HUDEP-2 (cell line): ENCODE measurements at regions not wholly inside any gene's neighbourhood (a gene's known extent, or its start where the extent isn't known, plus 50 kb on each side); places are given as distances from the start of the nearest gene placed in this dataset.

Experiments
- DNase-seq, 76 experiments: peaks; one replicate each; lab custom pipeline; 2025; ENCODE audit not compliant: unreplicated experiment in 76 of 76; lab: John Stamatoyannopoulos, UW

DNA sequence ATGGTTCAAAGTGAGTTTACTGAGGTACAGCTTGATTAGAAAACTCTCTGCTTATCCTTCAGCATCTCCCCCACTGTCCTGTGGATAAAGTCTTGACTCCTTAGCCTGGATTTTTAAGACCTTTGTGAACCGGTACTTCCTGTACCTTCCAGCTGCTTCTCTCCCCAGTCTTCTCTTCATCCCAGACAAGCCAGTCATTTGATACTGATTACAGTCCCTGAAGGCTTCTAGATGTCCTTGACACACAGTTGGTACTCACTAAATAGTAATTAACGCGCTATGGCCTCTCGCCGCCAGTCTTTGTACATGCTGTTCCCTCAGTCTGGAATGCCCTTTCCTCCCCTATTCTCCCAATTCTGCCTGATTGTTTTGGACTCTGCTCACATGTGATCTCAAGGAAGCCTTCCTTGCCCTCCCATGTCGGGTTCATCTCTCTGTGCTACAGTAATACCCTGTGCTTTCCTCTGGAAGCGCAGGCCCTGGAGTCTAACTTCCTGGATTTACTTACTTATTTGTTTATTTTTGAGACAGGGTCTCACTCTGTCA, 50.6 kb upstream of the PTGR2 start:
- no peak for DNase-seq

- DNase-seq: no peak
Observed at GRCh38 chr14:73797543-73798265, 53.9 kb upstream of the PTGR2 start.

- no peak for DNase-seq
Observed at GRCh38 chr14:73796893-73797542, 54.6 kb upstream of the PTGR2 start.

DNA sequence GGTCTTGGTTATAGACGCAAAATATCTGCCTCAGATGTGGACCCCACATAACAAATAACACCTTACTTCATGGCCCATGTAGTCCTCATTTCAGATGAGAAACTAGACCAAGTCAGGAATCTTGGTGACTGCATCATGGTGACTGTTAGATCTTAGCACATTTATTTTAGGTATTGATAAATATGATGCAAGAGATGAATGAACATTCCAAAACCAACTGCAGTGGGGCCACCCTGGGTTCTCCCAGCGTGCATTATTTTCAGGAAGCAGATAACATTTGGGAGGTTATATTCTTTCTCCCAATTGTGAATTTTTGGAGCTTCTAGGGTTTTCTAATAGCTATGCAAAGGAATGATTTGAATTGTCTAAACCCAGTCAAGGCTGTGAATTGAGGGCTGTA, 55.2 kb upstream of the PTGR2 start:
- no peak for DNase-seq

DNA sequence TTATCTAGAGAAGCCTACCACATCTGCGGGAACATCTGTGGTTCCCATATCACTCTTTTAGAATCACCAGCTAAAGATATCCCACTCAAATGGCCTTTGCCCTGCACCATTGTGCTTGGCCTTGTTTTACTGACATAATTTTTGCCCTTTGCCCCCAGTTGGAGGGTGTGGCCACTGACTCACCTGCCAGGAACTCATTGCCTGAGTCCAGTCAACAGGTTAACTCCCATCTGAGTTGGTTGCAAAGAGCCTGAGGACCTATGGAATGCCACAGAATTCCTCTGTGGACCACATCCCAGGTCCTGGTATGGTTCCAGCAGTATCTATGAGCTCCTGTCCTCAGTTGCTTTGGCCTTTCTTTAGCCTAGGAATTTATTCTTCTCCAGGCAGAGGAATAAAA, 55.7 kb upstream of the PTGR2 start:
- no peak for DNase-seq

GRCh38 chr14:73795466-73795865, 56.2 kb upstream of the PTGR2 start:
- DNase-seq: no peak

DNA sequence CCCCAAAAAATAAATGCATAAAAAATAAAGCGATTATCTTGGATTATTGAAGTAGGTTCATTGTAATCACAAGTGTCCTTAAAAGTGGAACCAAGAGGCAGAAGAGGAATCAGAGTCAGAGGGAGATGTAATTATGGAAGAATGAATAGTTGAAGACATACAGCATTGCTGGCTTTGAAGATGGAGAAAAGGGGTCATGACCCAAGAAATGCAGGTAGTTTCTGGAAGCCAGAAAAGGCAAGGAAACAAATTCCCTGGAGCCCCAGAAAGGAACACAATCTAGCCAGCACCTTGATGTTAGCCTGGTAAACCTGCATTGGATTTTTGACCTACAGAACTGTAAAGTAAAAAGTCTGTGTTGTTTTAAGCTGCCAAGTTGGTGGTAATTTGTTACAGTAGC, 57.5 kb upstream of the PTGR2 start:
- DNase-seq: no peak

GRCh38 chr14:73792481-73792880, 59.1 kb upstream of the PTGR2 start:
- no peak for DNase-seq

- peak in 8 of 76 experiments; percentile 9 to 21 (median 12) for DNase-seq
Observed at GRCh38 chr14:73789989-73790581, 61.5 kb upstream of the PTGR2 start.

- DNase-seq: peak in 11 of 76 experiments; percentile 7 to 47 (median 22)
Observed at GRCh38 chr14:73788701-73789551, 62.7 kb upstream of the PTGR2 start.

GRCh38 chr14:73788317-73788598, 63.4 kb upstream of the PTGR2 start:
- no peak for DNase-seq

GRCh38 chr14:73787486-73788316, 63.9 kb upstream of the PTGR2 start:
- peak in 21 of 76 experiments; percentile 8 to 60 (median 29) for DNase-seq

DNA sequence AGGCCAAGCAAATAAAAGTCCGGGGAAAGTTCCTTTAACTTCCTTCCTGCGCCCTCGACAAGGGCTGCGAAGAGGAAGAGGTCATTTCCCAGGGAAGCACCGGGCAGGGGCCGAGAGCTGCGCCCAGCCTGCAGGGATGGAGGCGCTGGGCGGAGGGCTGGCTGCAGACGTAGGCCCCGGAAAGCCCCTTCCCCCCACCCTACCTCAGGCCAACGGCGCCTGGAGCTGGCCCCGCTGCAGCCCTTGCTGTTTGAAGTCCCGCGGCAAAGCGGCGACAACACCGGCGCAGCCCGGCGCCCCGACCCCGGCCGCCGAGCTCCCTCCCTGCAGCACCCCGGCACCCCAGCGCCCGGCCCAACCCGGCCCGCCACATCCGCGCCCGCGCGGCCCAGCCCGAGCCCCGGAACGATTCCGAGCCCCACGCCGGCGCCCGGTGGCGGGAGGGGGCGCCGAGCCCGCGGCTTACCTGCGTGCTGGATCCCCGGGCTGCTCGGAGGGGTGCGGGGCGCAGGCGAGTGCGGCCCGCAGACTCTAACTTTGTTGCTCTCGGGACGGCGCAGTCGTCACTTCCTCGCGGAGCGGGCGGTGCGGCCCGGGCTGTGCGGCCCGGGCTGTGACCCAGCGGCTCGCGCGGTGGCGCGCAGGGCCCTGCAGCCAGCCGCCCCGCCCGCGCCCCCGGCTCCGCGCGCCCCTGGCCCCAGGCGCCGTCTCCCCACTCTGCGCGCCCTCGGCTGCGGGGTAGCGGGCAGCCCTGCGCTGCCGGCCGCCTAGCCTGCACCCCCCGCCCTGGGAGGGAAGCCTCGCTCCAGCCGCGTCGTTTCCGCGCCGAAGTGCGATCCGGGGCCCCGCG, 64.8 kb upstream of the PTGR2 start:
- DNase-seq: peak in 25 of 76 experiments; percentile 13 to 54 (median 29)

GRCh38 chr14:73785834-73786635, 65.6 kb upstream of the PTGR2 start:
- DNase-seq: peak in 62 of 76 experiments; percentile 10 to 73 (median 52)

- no peak for DNase-seq
Observed at GRCh38 chr14:73785336-73785833, 66.2 kb upstream of the PTGR2 start.

DNA sequence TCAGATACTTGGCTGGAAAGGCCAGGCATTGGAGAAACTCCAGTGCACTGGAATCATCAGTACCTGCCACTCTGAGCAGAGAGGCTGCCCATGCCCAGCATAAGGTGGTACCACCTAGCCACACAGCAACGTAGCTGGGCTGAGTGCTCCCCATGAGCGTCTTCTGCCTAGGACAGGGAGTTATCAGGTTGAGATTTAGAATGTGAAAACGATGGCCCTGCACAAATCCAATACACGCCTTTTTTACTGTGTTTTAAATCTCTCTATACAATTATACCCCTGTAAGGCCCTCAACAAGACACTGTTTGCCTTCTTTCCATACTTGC, 66.7 kb upstream of the PTGR2 start:
- no peak for DNase-seq

DNA sequence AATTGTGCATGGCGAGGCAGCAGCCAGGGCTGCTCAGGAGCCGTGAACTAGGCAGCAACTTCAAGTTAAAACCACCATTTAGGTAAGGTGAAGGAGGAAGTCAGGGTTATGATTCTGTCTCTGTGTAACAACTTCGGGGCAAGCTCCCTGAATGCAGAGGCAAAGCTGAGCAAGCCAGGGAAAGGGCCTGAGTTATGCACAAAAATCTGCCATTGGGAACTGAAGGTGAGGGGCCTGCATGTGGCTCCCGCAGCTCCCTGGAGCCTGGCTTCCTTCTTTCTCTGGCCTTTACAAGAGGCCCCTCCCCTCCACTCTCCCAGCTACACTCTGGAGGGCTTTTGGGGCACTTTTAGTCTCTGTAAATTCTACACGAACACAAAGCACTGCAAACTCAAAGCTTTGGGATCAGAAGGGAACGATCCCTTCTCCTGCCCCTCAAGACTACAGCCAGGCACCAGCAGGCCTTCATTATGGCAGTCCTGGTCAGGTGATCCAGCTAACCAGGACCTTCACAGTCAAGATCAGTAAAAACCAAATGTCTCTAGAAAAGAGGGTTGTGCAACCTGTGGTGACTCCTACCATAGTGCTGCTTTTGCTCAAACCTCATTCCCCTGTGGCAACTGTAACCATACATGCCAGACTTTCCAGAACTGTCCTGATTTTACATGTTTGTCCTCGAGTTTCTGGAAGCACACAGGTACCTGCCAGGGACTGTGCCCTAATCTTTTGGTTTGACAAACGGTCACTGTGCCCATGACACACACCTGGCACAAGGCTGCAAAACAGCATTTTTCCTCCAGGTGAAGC, 67.2 kb upstream of the PTGR2 start:
- no peak for DNase-seq
